NCI-H446 (cell line): ENCODE measurements at regions not wholly inside any gene's neighbourhood (a gene's known extent, or its start where the extent isn't known, plus 50 kb on each side); places are given as distances from the start of the nearest gene placed in this dataset.
"Not testable (repeated sequence)": the region's sequence is repeated elsewhere in the genome, so short reads cannot be mapped to it uniquely, and the experiment has no call there.

Experiments
- DNase-seq, 2 experiments: peaks; one replicate each; lab custom pipeline; 2025; lab: John Stamatoyannopoulos, UW

GRCh38 chr2:234695981-234696380, 199.1 kb upstream of the ARL4C start:
- no peak for DNase-seq

GRCh38 chr2:234694244-234695013, 197.5 kb upstream of the ARL4C start:
- no peak for DNase-seq

- not testable (repeated sequence) for DNase-seq
Measured at GRCh38 chr2:234693681-234694190, 196.9 kb upstream of the ARL4C start.

- DNase-seq = not testable (repeated sequence)
Measured at GRCh38 chr2:234693191-234693590, 196.3 kb upstream of the ARL4C start.

- no peak for DNase-seq
Measured at GRCh38 chr2:234691968-234692955, 195.4 kb upstream of the ARL4C start.

GRCh38 chr2:234691214-234691575, 194.3 kb upstream of the ARL4C start:
- peak in 1 of 2 experiments; percentile 52 for DNase-seq

- DNase-seq = peak; percentile 46 to 59
Measured at GRCh38 chr2:234690569-234691213, 193.8 kb upstream of the ARL4C start.

- no peak for DNase-seq
Measured at GRCh38 chr2:234689911-234690379, 193.1 kb upstream of the ARL4C start.

GRCh38 chr2:234687718-234688475, 191.0 kb upstream of the ARL4C start:
- DNase-seq = no peak

GRCh38 chr2:234686088-234686890, 189.4 kb upstream of the ARL4C start:
- DNase-seq = no peak

GRCh38 chr2:234684466-234684865, 187.6 kb upstream of the ARL4C start:
- DNase-seq = no peak

- DNase-seq = no peak
Measured at GRCh38 chr2:234683950-234684349, 187.1 kb upstream of the ARL4C start.

GRCh38 chr2:234682492-234683228, 185.8 kb upstream of the ARL4C start:
- DNase-seq = peak in 1 of 2 experiments; percentile 63

- no peak for DNase-seq
Measured at GRCh38 chr2:234680688-234681619, 184.1 kb upstream of the ARL4C start.

- DNase-seq = no peak
Measured at GRCh38 chr2:234679741-234680687, 183.1 kb upstream of the ARL4C start.

GRCh38 chr2:234679301-234679740, 182.4 kb upstream of the ARL4C start:
- DNase-seq = no peak

- no peak for DNase-seq
Measured at GRCh38 chr2:234678711-234679110, 181.8 kb upstream of the ARL4C start.
